HG03196 (cell line): ENCODE measurements at regions not wholly inside any gene's neighbourhood (a gene's known extent, or its start where the extent isn't known, plus 50 kb on each side); places are given as distances from the start of the nearest gene placed in this dataset.
A peak's percentile ranks its signal among the peaks of the same experiment; 100 is the strongest.
"Not testable (repeated sequence)": the region's sequence is repeated elsewhere in the genome, so short reads cannot be mapped to it uniquely, and the experiment has no call there.

ENCODE experiments used
- ATAC-seq: cut with Tn5 transposase; IDR thresholded peaks from one replicate; pipeline ENCODE4 v1.9.1; 2021; ENCODE audit not compliant: unreplicated experiment

GRCh38 chr21:14903172-14903865, 161.5 kb downstream of the NRIP1 start:
- ATAC-seq, result no peak

DNA sequence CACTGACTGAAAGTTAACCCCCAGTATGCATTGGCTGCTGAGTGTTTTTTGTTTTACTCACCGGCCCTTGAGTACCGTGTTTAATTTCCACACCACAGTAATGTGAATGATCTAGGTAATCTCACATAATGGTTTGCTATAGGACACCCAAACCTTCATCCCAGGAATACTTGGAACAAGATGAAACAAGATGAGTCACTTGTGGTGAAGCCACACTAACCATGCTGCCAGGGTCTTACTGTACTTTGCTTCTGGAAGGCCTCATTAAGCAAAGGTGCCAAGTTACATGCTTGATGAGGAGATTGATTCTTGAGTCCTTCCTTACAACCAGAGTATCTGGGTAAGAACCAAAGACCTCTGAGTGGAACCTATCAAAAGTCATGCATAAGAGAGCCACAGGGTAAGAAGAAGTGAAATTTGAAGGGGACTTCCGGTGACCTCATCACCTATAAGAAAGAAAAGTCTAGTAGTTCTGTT, 163.3 kb downstream of the NRIP1 start:
- no peak for ATAC-seq

- ATAC-seq, result no peak
These were observed 164.2 kb downstream of the NRIP1 start for GRCh38 chr21:14900611-14901010.

DNA sequence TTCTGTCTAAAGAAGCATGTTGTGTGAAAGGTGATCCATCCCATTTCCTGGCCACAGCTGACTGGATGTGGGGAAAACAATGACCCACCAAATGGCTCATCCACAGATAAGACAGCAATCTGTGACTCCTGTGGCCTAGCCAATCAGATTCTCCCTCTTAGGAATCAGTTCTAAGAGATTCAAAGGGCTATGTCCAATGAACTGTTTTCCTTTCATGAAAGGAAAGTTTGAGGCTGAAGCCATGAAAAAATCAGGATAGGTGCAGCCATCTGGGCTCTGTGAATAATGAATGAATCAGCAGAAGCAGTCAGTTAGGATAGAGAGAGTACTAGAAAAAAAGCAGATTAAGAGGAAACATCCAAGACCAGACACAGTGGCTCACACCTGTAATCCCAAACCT, 164.7 kb downstream of the NRIP1 start:
- ATAC-seq, result no peak

DNA sequence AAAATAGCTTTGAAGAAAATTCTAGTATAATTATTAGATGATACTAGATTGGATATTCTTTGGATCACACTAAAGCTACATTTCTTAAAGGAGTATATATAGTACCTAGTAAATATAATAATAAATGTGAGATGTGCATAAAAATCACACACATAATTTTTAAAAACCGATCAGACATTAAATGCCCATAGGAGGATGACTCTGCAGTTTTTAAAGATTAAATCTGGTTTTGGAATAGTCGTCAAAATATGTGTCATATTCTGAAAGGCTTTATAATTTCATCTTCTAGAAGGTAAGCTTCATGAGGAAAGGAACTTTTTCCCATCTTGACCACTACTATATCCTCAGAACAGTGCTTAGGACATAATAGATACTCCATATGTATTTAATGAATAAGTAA, 169.0 kb downstream of the NRIP1 start:
- ATAC-seq, result no peak

DNA sequence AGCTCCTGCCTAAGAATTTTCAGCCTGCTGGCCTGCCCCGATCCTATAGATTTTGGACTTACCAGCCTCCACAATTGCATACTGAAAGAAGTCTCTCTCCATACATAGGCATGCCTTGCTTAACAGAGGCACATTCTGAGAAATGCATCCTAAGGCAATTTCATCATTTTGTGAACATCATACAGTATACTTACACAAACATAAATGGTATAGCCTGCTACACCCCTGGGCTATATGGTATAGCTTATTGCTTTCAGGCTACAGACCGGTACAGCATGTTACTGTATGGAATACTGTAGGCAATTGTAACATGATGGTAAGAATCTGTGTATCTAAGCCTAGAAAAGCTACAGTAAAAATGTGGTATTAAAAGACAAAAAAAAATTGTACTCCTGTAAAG, 174.7 kb downstream of the NRIP1 start:
- ATAC-seq, result no peak

GRCh38 chr21:14889080-14889810, 175.6 kb downstream of the NRIP1 start:
- ATAC-seq, result no peak

GRCh38 chr21:14888202-14888601, 176.6 kb downstream of the NRIP1 start:
- no peak for ATAC-seq

GRCh38 chr21:14886001-14886400, 178.8 kb downstream of the NRIP1 start:
- no peak for ATAC-seq

- no peak for ATAC-seq
These were observed 181.4 kb downstream of the NRIP1 start for GRCh38 chr21:14883351-14883750.

- ATAC-seq, result not testable (repeated sequence)
These were observed 182.3 kb downstream of the NRIP1 start for GRCh38 chr21:14882545-14882944.

GRCh38 chr21:14881863-14882499, 182.8 kb downstream of the NRIP1 start:
- no peak for ATAC-seq

DNA sequence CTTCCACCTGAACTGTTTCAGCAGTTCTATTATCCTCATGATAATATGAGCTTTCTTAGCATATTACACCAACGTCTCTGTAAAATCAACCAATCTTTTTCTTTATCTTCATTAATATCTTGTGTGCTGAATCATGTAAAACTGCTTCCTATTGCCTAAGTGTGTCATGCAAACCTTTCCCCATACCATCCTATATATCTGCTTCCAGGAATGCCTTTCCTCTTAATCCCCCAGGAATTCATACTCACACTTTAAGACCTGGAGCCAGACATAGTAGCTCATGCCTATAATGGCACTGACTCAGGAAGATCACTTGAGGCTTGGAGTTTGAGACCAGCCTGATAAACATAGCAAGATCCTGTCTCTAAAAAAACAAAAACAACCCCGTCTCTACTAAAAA, 183.9 kb downstream of the NRIP1 start:
- no peak for ATAC-seq

DNA sequence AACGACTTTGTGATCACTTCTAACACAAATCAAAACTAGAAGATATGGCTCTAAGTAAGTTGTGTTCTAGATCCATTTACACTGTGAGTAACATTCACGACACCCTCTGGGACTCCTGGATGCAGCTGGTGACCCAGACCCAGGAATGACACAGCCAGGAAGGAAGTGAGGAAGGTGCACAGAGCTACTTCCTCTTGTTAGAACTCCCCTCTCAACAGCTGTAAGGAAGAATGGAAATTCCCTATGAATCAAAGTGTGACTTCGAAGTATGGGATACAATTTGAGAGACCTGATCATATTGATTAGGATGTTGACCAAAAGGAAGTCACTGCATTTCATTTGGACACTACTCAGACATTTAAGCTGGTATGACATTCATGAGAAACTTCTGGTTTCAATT, 185.3 kb downstream of the NRIP1 start:
- ATAC-seq, result no peak

GRCh38 chr21:14878971-14879370, 185.8 kb downstream of the NRIP1 start:
- no peak for ATAC-seq

DNA sequence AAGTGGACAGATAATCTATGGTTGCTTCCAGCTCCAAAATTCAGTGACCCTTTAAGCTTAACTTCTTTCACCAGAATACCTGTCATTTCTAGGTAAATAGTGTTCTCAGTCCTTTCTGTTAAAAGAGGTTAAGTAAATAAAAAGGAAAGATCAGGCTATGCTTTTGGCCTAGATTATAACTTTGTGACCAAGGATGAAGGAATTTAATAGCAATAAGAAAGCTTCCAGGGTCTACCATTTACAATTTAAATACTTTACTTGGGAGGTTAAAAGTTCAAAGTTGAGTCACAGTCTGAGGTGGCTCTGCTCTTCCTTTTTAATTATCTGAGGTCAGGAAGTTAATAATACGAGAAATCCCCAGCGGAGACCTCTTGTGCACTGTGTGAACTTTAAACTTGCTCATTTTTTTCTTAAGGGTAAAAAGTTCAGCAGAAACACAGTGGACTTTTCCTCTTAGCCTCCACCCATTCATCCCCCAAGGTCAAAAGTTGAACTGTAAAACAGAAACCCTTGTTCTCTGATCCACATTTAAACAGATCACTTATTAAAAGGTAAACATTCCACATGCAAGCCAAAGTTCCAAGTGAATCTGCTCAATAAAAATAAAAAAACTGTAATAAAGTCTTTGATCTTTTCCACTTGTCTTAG, 187.1 kb downstream of the NRIP1 start:
- peak; percentile 57 for ATAC-seq

DNA sequence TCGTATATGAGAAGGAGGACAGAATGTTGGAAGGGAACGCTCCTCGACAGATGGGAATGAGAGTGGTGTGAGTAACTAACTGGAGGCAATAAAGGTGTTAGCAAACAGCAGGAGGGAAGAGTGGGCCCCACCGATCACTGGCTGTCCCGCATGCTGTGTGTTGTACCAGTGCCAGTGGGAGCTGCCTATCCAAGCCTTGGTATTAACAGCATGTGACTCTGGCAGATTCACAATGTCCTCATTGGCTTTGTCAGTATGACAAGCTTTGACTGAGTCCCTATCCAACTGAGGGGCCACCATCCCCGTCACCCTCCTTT, 188.3 kb downstream of the NRIP1 start:
- no peak for ATAC-seq

DNA sequence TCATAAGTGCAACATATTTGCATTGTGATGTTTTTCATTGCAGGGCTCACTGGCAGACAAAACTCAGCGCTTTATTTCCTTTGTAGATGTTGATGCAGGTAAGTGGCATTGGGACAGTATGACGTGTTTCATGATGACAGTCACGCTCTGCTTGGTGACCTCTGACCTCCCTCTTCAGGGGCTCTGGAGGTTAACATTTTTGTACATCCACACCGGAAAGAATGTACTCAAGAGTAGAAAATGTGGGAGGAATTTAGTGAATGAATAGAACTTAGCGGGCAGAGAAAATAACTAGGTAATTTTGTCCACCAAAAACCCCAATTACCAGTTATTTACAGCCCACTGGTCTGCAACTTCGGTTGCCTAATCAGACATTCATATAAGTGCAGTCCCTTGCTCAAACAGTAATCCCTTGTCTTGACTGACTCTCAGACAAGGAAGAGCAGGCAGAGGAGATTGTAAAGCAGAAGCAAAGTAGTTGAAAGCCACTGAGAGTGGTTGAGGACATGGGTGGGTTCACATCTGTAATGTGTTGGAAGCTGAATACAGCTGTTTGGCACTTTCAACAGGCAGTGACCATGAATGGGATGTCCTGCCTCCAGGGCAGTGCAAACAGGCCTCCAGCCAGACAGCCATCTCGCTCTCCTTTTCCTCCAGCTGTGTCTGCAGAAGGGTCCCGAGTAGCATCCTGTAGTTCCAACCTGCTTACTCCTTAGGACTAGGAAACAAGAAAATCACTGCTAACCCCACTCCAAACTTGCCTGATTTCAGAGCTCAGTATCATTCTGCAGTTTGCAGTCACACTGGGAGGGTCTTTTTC, 188.9 kb downstream of the NRIP1 start:
- ATAC-seq, result peak; percentile 56

DNA sequence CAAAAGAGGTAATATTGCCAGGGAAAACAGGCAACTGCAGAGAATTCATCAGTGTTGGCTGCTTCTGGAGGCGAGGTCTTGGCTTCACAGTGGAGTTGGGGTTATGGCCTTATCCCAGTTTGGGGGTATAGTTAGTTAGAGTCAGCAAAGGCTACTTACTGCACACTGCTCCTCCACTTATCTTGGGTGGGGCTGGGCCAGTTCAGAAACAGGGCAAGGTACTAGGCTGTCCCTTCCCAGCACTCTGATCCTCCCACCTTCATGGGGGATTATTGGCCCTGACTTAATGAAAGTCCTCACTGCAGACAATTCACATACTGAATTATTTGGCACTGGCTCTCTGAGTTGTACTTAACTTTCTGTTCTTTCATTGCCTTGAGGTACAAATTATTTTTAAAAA, 189.6 kb downstream of the NRIP1 start:
- no peak for ATAC-seq

DNA sequence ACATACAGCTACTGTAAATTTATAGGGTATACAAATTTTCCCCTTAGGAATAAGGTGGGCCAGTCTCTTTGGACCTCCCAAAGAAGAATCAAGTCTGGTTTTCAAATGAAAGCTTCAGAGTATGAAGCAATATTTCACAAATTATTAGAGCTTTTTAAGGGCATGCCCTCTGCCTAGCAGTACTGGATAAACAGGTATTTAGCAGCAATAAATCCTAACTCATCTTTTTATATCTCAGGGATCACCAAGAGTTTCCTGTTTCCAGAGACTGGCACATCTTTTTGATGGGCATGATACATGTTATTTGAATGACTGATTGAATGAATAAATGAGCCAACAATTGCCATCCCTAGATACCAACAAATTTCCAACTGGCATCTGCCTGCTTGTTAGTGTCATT, 190.4 kb downstream of the NRIP1 start:
- ATAC-seq, result no peak

DNA sequence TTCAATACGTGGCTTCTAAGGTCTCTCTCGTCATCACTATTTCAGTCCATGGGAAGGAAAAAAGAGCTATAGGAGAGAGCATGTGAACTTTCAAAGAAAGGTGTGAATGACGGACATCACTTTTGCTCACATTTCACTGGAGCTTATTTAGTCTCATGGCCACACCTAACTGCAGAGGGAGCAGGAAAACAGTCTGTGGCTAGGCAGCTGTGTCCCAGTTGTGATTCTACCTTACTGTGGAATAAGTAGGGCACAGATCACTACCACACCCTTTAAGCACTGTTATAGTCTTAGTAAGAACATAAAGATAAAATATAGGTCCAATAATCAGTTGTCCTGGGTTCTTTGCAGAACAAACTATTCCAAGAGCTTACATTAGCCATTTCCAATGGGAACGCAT, 192.9 kb downstream of the NRIP1 start:
- no peak for ATAC-seq
